22Rv1 (cell line): ENCODE measurements at regions not wholly inside any gene's neighbourhood (a gene's known extent, or its start where the extent isn't known, plus 50 kb on each side); places are given as distances from the start of the nearest gene placed in this dataset.

Experiments
- CTCF ChIP-seq: fragments of 450-650 bp; IDR thresholded peaks from 2 replicates; pipeline ENCODE4 v1.5.1; 2017; ENCODE audit warnings: mild to moderate bottlenecking
- ZFX ChIP-seq: fragments of 450-650 bp; IDR thresholded peaks from 2 replicates; pipeline ENCODE4 v1.6.1; 2017; ENCODE audit warnings: antibody characterized with exemption, borderline replicate concordance

GRCh38 chr2:234880551-234881211 lies 71.1 kb upstream of the SH3BP4 start:
- TF ChIP-seq CTCF, result no peak
- no peak for TF ChIP-seq ZFX
